Transverse colon (tissue), 4 donors: ENCODE measurements at regions not wholly inside any gene's neighbourhood (a gene's known extent, or its start where the extent isn't known, plus 50 kb on each side); places are given as distances from the start of the nearest gene placed in this dataset.

Source experiments
- DNase-seq: peaks from one replicate; pipeline ENCODE4 v3.0.0-alpha.2; 2019
- H3K27ac ChIP-seq, 4 donors: fragments of 200-600 bp; sonication (generic); 2 replicates each; pipeline ENCODE4 v1.5.1; 2016 to 2018; ENCODE audit warnings: inconsistent platforms in 4 of 4
- H3K27me3 ChIP-seq: fragments of 200-600 bp; sonication (generic); 2 replicates; pipeline ENCODE4 v1.5.1; 2017; ENCODE audit warnings: inconsistent platforms
- H3K36me3 ChIP-seq, 4 donors: fragments of 200-600 bp; sonication (generic); 2 replicates each; pipeline ENCODE4 v1.5.1; 2017 to 2019; ENCODE audit warnings: inconsistent platforms in 4 of 4
- H3K4me1 ChIP-seq, 4 donors: fragments of 200-600 bp; sonication (generic); 2 replicates each; pipeline ENCODE4 v1.5.1; 2017 to 2020; ENCODE audit warnings: inconsistent platforms in 4 of 4
- H3K4me3 ChIP-seq, 4 donors: fragments of 200-600 bp; sonication (generic); 1 replicate in 1 of 4; 2 replicates in 3 of 4; pipeline versions ENCODE4 v1.5.1 to v1.6.1; 2017 to 2019; ENCODE audit warnings: inconsistent platforms in 4 of 4
- H3K9me3 ChIP-seq, 2 donors: fragments of 200-600 bp; sonication (generic); 2 replicates each; pipeline ENCODE4 v1.5.1; 2017 to 2019; ENCODE audit warnings: inconsistent platforms in 2 of 2
- EP300 ChIP-seq: sonication (generic); formaldehyde crosslinking; IDR thresholded peaks from one replicate; pipeline ENCODE4 v1.6.1; 2017; ENCODE audit warnings: antibody characterized with exemption, low read depth
- POLR2A ChIP-seq: fragments of 450-650 bp; IDR thresholded peaks from one replicate; pipeline ENCODE4 v1.6.1; 2016; ENCODE audit warnings: antibody characterized with exemption, mild to moderate bottlenecking, moderate library complexity
- POLR2AphosphoS5 ChIP-seq, 3 donors: sonication (generic); formaldehyde crosslinking; IDR thresholded peaks; one replicate each; pipeline ENCODE4 v1.6.1; 2016; ENCODE audit warnings: antibody characterized with exemption in 3 of 3
- WGBS, 2 donors: methylation state at CpG; one replicate each; pipeline ENCODE4 v1.1.5; 2018; ENCODE audit warnings: low coverage in 1 of 2; 5-methylcytosine and 5-hydroxymethylcytosine counted together
- in situ Hi-C, 4 donors: fragments of 200-750 bp; cut with MboI; loops; one replicate each; pipeline versions ENCODE4 v1.15.0 to v1.15.1; 2017; ENCODE audit warnings: low sequenced_read_pairs in 3 of 4, low pct_ligation_motif_present in 1 of 4, low pct_unique_long_range_greater_than_20kb in 1 of 4
- intact Hi-C: fragments of 100-400 bp; cut with DNase I; formaldehyde crosslinking; loops from one replicate; pipeline ENCODE4 v1.15.1; 2023; ENCODE audit warnings: low total_unique reads
- TF ChIP-seq, protein P1 (sequence below), 5 experiments: fragments of 200-600 bp in 3 of 5; fragments of 450-650 bp in 2 of 5; sonication (generic) in 3 of 5; IDR thresholded peaks; 1 replicate in 2 of 5; 2 replicates in 3 of 5; pipeline ENCODE4 v1.5.1; 2016 to 2017; ENCODE audit warnings: antibody characterized with exemption in 5 of 5, inconsistent platforms in 3 of 5, mild to moderate bottlenecking in 2 of 5, moderate library complexity in 1 of 5

DNA sequence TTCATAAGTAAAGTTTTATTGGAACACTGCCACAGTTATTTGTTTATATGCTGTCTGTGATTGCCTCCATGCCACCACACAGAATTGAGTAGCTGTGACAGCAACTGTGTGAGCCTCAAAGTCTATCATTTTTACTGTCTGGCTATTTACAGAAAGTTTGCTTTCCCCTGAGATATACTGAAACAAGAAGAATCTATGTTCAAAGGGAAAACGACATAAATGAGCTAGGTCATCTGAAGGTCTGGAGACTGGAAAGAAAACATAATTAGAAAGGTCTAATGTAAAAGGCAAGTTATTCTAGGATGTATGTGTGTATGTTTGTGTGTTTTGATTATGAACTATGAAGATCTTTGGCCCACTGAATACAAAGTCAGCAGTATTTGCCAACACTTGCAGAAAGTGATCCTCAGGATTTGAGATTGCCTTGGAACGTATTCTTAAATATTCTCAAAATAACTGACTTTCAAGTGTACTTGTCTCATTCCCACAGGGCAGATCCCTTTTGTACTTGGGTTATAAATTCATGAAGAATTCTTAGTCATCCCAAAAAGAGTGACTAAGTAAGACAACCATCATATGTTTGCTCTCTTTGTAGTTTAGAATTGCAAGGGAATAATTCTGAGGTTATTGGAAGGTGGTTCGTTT, 677.7 kb downstream of the DOK5 start:
- 34 to 48% methylated on average over 3 of the region's 3 CpGs for WGBS, 2 donors
- DNase-seq = no peak
- in situ Hi-C loops = loop anchor here in 1 of 4 donors (25.0 kb wide), 1 partner anchor 91 kb away; no protein-coding TSS in a partner anchor
- H3K4me1 ChIP-seq = no peaks in the 10 kb centered on the region
- intact Hi-C loops = no loop called here
- H3K27ac ChIP-seq = no peak overlapping the region
- H3K36me3 ChIP-seq = no peaks in the 10 kb centered on the region
- no peaks in the 10 kb centered on the region for H3K27me3 ChIP-seq
- H3K9me3 ChIP-seq = no peaks in the 10 kb centered on the region
- H3K4me3 ChIP-seq = no peak overlapping the region
- no peak for TF ChIP-seq POLR2AphosphoS5 (IDR thresholded peaks at IDR 0.05)
- TF ChIP-seq, protein P1, sequence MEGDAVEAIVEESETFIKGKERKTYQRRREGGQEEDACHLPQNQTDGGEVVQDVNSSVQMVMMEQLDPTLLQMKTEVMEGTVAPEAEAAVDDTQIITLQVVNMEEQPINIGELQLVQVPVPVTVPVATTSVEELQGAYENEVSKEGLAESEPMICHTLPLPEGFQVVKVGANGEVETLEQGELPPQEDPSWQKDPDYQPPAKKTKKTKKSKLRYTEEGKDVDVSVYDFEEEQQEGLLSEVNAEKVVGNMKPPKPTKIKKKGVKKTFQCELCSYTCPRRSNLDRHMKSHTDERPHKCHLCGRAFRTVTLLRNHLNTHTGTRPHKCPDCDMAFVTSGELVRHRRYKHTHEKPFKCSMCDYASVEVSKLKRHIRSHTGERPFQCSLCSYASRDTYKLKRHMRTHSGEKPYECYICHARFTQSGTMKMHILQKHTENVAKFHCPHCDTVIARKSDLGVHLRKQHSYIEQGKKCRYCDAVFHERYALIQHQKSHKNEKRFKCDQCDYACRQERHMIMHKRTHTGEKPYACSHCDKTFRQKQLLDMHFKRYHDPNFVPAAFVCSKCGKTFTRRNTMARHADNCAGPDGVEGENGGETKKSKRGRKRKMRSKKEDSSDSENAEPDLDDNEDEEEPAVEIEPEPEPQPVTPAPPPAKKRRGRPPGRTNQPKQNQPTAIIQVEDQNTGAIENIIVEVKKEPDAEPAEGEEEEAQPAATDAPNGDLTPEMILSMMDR (IDR thresholded peaks at IDR 0.05) = no peak
- TF ChIP-seq EP300 = no peak
- TF ChIP-seq POLR2A = no peak

DNA sequence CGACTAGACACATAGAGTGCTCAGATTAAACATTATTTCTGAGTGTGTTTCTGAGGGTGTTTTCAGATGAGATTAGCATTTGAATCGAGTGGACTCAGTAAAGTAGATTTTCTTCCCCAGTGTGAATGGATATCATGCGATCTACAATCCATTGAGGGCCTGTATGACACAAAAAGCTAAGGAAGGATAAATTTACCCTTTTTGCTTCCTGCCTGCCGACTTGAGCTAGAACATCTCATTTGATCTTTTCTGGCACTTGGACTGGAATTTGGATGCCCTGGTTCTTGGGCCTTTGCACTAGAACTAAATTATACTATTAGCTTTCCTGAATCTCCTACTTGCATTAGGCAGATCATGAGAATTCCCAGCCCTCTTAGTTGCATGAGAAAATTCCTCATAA, 675.8 kb downstream of the DOK5 start:
- no peak for DNase-seq
- H3K4me3 ChIP-seq = no peak overlapping the region
- TF ChIP-seq EP300 (no peak), POLR2AphosphoS5 (IDR thresholded peaks at IDR 0.05) (no peak), POLR2A (no peak)
- TF ChIP-seq, protein P1 (IDR thresholded peaks at IDR 0.05) = no peak
- no peaks in the 10 kb centered on the region for H3K9me3 ChIP-seq
- WGBS, 2 donors = 8 to 29% methylated on average over 3 of the region's 4 CpGs
- no peak overlapping the region for H3K27ac ChIP-seq
- H3K36me3 ChIP-seq = no peaks in the 10 kb centered on the region
- in situ Hi-C loops (loop anchor here in 1 of 4 donors (25.0 kb wide), 1 partner anchor 89 kb away; no protein-coding TSS in a partner anchor), intact Hi-C loops (no loop called here)
- no peaks in the 10 kb centered on the region for H3K4me1 ChIP-seq
- H3K27me3 ChIP-seq = no peaks in the 10 kb centered on the region

DNA sequence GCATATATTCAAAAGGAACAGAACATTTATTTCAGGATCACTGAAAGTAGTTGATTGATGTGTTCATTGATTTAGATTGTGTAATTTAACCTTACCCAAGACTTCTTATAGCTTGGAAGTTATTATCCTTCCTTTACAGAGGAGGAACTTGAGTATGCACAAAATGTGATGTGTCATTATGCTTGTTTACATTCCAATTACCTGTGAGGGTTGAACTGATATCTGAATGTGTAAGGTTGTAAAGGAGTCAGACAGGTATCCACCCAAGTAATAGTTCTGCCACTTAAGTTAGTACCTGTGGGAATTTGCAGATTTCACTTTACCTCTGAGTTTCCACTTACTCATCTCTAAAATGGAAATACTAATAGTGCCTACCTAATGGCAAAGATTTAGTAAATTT, 668.2 kb downstream of the DOK5 start:
- Histone ChIP-seq H3K27ac (peak overlapping the region in 3 of 4 donors; percentile 6 to 28 (median 28)), H3K27me3 (no peaks in the 10 kb centered on the region), H3K4me1 (no peaks in the 10 kb centered on the region), H3K4me3 (no peak overlapping the region), H3K36me3 (no peaks in the 10 kb centered on the region), H3K9me3 (no peaks in the 10 kb centered on the region)
- in situ Hi-C loops = no loop called here
- TF ChIP-seq POLR2AphosphoS5 (IDR thresholded peaks at IDR 0.05) (peak in 1 of 3 donors; percentile 33), POLR2A (no peak)
- intact Hi-C loops = no loop called here
- DNase-seq = no peak

DNA sequence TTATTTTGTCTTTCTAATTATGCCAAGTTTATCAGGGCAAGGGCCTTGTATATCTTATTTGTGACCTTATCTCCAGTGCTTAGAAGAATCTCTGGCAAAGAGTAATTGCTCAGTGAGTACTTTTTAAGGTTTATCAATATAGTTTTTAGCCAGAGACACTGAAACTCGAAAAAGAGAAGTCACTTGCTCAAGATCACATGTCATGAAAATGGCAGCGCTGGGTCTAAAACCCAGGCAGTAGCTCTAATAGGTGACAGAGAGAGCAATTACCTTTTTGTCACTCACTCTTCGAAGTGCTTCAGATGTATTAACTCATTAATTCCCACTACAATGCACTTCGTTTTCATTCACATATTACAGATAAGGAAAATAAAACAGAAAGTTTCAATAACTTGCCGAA, 667.5 kb downstream of the DOK5 start:
- no peaks in the 10 kb centered on the region for H3K4me1 ChIP-seq
- H3K4me3 ChIP-seq = no peak overlapping the region
- H3K9me3 ChIP-seq = no peaks in the 10 kb centered on the region
- intact Hi-C loops (no loop called here), in situ Hi-C loops (no loop called here)
- WGBS, 2 donors = 67 to 69% methylated on average over 3 to 5 of the region's 5 CpGs
- no peak for DNase-seq
- no peak for TF ChIP-seq POLR2AphosphoS5 (IDR thresholded peaks at IDR 0.05)
- TF ChIP-seq, protein P1 (IDR thresholded peaks at IDR 0.05) = no peak
- no peak for TF ChIP-seq EP300
- TF ChIP-seq POLR2A = no peak
- peak overlapping the region in 1 of 4 donors; percentile 28 for H3K27ac ChIP-seq
- H3K27me3 ChIP-seq = no peaks in the 10 kb centered on the region
- H3K36me3 ChIP-seq = no peaks in the 10 kb centered on the region

DNA sequence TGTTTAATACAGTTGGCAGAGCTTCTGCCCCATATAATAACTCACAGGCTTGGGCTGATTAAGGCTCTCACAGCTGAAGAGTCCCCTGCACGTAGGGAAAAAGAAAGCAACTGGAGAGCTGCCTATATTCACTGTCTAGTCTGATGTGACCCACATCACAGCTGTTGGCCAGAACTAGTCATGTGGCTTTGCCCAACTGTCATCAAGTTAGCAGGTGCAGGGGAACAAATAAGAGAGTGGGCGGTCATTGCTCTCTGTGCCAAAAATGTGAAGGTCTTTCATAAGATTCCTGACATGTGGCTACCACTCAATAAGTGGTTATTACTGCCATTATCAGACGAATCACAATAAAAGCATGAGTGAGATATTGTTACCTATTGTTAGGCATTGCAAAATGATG, 665.2 kb downstream of the DOK5 start:
- no peaks in the 10 kb centered on the region for H3K9me3 ChIP-seq
- whole genome bisulfite sequencing, 2 donors = 26 to 51% methylated on average over 3 of the region's 3 CpGs
- no peak for DNase-seq
- H3K27ac ChIP-seq = no peak overlapping the region
- intact Hi-C loops = no loop called here
- no peak for TF ChIP-seq POLR2A
- no peak for TF ChIP-seq POLR2AphosphoS5 (IDR thresholded peaks at IDR 0.05)
- TF ChIP-seq EP300 = no peak
- TF ChIP-seq, protein P1 (IDR thresholded peaks at IDR 0.05) = no peak
- no peak overlapping the region for H3K4me3 ChIP-seq
- H3K27me3 ChIP-seq = no peaks in the 10 kb centered on the region
- H3K4me1 ChIP-seq = no peaks in the 10 kb centered on the region
- no peaks in the 10 kb centered on the region for H3K36me3 ChIP-seq
- in situ Hi-C loops = no loop called here
